ENCODE measurements at regions not wholly inside any gene's neighbourhood (a gene's known extent, or its start where the extent isn't known, plus 50 kb on each side); places are given as distances from the start of the nearest gene placed in this dataset.

GRCh38 chr17:77037943-77038342, 102.8 kb upstream of the SEC14L1 start:
- TF ChIP-seq YY1 (IDR thresholded peaks at IDR 0.05; ENCODE audit: insufficient read depth, insufficient read length) (no peak), SUZ12 (IDR thresholded peaks at IDR 0.05; ENCODE audit: extremely low read depth, insufficient read depth, insufficient read length) (no peak), ZNF274 (IDR thresholded peaks at IDR 0.05; ENCODE audit: low read depth, low read length) (no peak)
